ENCODE measurements at regions not wholly inside any gene's neighbourhood (a gene's known extent, or its start where the extent isn't known, plus 50 kb on each side); places are given as distances from the start of the nearest gene placed in this dataset.

- DNase-seq (ENCODE audit: insufficient read length, low spot score) (no peak), FAIRE-seq (no peak)
- TF ChIP-seq POLR2AphosphoS5 (IDR thresholded peaks at IDR 0.05; ENCODE audit: low read depth, low read length): no peak
- no peak for TF ChIP-seq SPI1 (IDR thresholded peaks at IDR 0.05; ENCODE audit: low read depth, low read length)
- no peak for TF ChIP-seq POLR2A (IDR thresholded peaks at IDR 0.05; ENCODE audit: low read depth, low read length)
- TF ChIP-seq TAF1 (IDR thresholded peaks at IDR 0.05; ENCODE audit: low read depth, low read length): no peak
- TF ChIP-seq PAX5 (IDR thresholded peaks at IDR 0.05; ENCODE audit: insufficient read depth, low read length, severe bottlenecking): no peak
Measured at GRCh38 chr13:26883613-26884257, 123.1 kb upstream of the GPR12 start.

DNA sequence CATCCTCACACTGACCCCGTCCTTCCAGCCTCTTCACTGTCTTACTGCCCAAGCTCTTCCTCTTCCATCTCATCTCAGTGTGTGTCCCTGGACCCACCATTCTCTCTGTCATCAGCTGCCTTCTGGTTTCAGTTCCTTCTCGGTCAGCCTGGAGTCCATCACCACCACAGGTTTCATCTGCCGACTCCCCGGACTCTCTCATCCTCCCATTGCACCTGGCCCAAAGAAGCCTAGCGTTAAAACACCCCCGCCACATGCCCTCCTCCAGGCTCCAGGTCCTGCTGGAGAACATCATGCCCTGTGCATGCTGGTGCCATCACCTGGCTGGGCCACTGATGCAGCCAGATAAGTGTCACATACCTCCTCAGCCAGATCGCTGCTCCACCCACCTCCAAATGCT lies 122.1 kb upstream of the GPR12 start:
- no peak for TF ChIP-seq POLR2AphosphoS5 (IDR thresholded peaks at IDR 0.05; ENCODE audit: low read depth, low read length)
- TF ChIP-seq POLR2A (IDR thresholded peaks at IDR 0.05; ENCODE audit: low read depth, low read length): no peak
- peak; percentile 42; the same call in 1 of the 2 replicates for TF ChIP-seq SPI1 (IDR thresholded peaks at IDR 0.05; ENCODE audit: low read depth, low read length)
- TF ChIP-seq TAF1 (IDR thresholded peaks at IDR 0.05; ENCODE audit: low read depth, low read length): no peak
- TF ChIP-seq POU2F2 (IDR thresholded peaks at IDR 0.05; ENCODE audit: low read depth, low read length): no peak
- TF ChIP-seq PAX5 (IDR thresholded peaks at IDR 0.05; ENCODE audit: insufficient read depth, low read length, severe bottlenecking): no peak
- no peak for FAIRE-seq
- no peak for DNase-seq (ENCODE audit: insufficient read length, low spot score)

GRCh38 chr13:26881154-26881553 lies 120.6 kb upstream of the GPR12 start:
- TF ChIP-seq POLR2AphosphoS5 (IDR thresholded peaks at IDR 0.05; ENCODE audit: low read depth, low read length) (no peak), POU2F2 (IDR thresholded peaks at IDR 0.05; ENCODE audit: low read depth, low read length) (no peak), POLR2A (IDR thresholded peaks at IDR 0.05; ENCODE audit: low read depth, low read length) (no peak), TAF1 (IDR thresholded peaks at IDR 0.05; ENCODE audit: low read depth, low read length) (no peak), PAX5 (IDR thresholded peaks at IDR 0.05; ENCODE audit: insufficient read depth, low read length, severe bottlenecking) (no peak), SPI1 (IDR thresholded peaks at IDR 0.05; ENCODE audit: low read depth, low read length) (no peak)

GRCh38 chr13:26880735-26881134 lies 120.1 kb upstream of the GPR12 start:
- no peak for FAIRE-seq
- TF ChIP-seq SPI1 (IDR thresholded peaks at IDR 0.05; ENCODE audit: low read depth, low read length): no peak
- no peak for TF ChIP-seq POLR2AphosphoS5 (IDR thresholded peaks at IDR 0.05; ENCODE audit: low read depth, low read length)
- no peak for TF ChIP-seq POLR2A (IDR thresholded peaks at IDR 0.05; ENCODE audit: low read depth, low read length)
- no peak for TF ChIP-seq POU2F2 (IDR thresholded peaks at IDR 0.05; ENCODE audit: low read depth, low read length)
- no peak for TF ChIP-seq TAF1 (IDR thresholded peaks at IDR 0.05; ENCODE audit: low read depth, low read length)
- no peak for TF ChIP-seq PAX5 (IDR thresholded peaks at IDR 0.05; ENCODE audit: insufficient read depth, low read length, severe bottlenecking)
- DNase-seq (ENCODE audit: insufficient read length, low spot score): no peak

More at GRCh38 chr13:26881154-26881553, 120.6 kb upstream of the GPR12 start:
- FAIRE-seq: no peak
- DNase-seq (ENCODE audit: insufficient read length, low spot score): no peak

GRCh38 chr13:26878438-26878837 lies 117.9 kb upstream of the GPR12 start:
- TF ChIP-seq POLR2A (IDR thresholded peaks at IDR 0.05; ENCODE audit: low read depth, low read length): no peak
- TF ChIP-seq SPI1 (IDR thresholded peaks at IDR 0.05; ENCODE audit: low read depth, low read length): no peak
- TF ChIP-seq TAF1 (IDR thresholded peaks at IDR 0.05; ENCODE audit: low read depth, low read length): no peak
- TF ChIP-seq PAX5 (IDR thresholded peaks at IDR 0.05; ENCODE audit: insufficient read depth, low read length, severe bottlenecking): no peak
- no peak for TF ChIP-seq POLR2AphosphoS5 (IDR thresholded peaks at IDR 0.05; ENCODE audit: low read depth, low read length)
- no peak for TF ChIP-seq POU2F2 (IDR thresholded peaks at IDR 0.05; ENCODE audit: low read depth, low read length)
- DNase-seq (ENCODE audit: insufficient read length, low spot score) (no peak), FAIRE-seq (no peak)

DNA sequence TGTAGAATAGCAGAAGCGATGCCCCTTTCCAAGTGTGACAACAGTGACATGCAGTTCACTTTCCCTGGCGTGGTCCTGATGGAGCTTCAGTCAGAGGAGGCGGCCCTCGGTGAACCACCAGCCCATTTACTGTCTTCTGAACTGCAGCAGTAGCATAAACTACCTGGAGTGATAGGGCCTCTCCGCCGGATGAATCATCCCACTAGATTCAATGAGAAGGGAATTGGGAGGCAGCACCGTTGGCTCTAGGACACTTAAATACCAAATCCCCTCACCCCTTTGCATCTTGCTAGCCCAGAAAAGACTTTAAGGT lies 112.8 kb upstream of the GPR12 start:
- no peak for FAIRE-seq
- TF ChIP-seq TAF1 (IDR thresholded peaks at IDR 0.05; ENCODE audit: low read depth, low read length) (no peak), POU2F2 (IDR thresholded peaks at IDR 0.05; ENCODE audit: low read depth, low read length) (no peak), POLR2A (IDR thresholded peaks at IDR 0.05; ENCODE audit: low read depth, low read length) (no peak), POLR2AphosphoS5 (IDR thresholded peaks at IDR 0.05; ENCODE audit: low read depth, low read length) (no peak), PAX5 (IDR thresholded peaks at IDR 0.05; ENCODE audit: insufficient read depth, low read length, severe bottlenecking) (no peak), SPI1 (IDR thresholded peaks at IDR 0.05; ENCODE audit: low read depth, low read length) (no peak)
- DNase-seq (ENCODE audit: insufficient read length, low spot score): no peak

- DNase-seq (ENCODE audit: insufficient read length, low spot score) (no peak), FAIRE-seq (no peak)
- TF ChIP-seq SPI1 (IDR thresholded peaks at IDR 0.05; ENCODE audit: low read depth, low read length) (no peak), POU2F2 (IDR thresholded peaks at IDR 0.05; ENCODE audit: low read depth, low read length) (no peak)
Measured at GRCh38 chr13:26872525-26873385, 112.2 kb upstream of the GPR12 start.

- DNase-seq (ENCODE audit: insufficient read length, low spot score): no peak
Measured at GRCh38 chr13:26867451-26868091, 107.0 kb upstream of the GPR12 start.

DNA sequence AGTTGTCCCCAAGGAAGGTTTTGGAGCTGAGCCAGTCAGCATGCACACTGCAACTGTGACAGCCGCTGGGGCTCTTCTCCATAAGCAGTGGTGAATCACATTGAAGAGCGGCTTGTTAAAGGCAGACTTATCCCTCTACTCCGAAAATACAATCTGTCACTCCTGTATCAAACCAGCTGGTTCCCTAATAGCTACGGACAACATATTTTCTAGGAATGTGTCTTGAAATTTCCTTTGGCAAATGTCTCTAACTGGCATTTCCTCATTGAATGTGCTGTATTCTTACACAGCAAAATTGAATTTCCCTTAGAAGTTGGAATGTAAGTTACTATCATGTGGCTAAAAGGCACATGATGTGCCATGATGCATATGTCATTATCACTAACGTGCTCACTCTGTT lies 104.0 kb upstream of the GPR12 start:
- no peak for DNase-seq (ENCODE audit: insufficient read length, low spot score)
- FAIRE-seq: no peak
- TF ChIP-seq POLR2A (IDR thresholded peaks at IDR 0.05; ENCODE audit: low read depth, low read length) (no peak), POLR2AphosphoS5 (IDR thresholded peaks at IDR 0.05; ENCODE audit: low read depth, low read length) (no peak), TAF1 (IDR thresholded peaks at IDR 0.05; ENCODE audit: low read depth, low read length) (no peak), POU2F2 (IDR thresholded peaks at IDR 0.05; ENCODE audit: low read depth, low read length) (no peak), SPI1 (IDR thresholded peaks at IDR 0.05; ENCODE audit: low read depth, low read length) (no peak), PAX5 (IDR thresholded peaks at IDR 0.05; ENCODE audit: insufficient read depth, low read length, severe bottlenecking) (no peak)

More at GRCh38 chr13:26867451-26868091, 107.0 kb upstream of the GPR12 start:
- no peak for TF ChIP-seq POU2F2 (IDR thresholded peaks at IDR 0.05; ENCODE audit: low read depth, low read length)
- no peak for TF ChIP-seq POLR2AphosphoS5 (IDR thresholded peaks at IDR 0.05; ENCODE audit: low read depth, low read length)
- no peak for TF ChIP-seq POLR2A (IDR thresholded peaks at IDR 0.05; ENCODE audit: low read depth, low read length)
- TF ChIP-seq SPI1 (IDR thresholded peaks at IDR 0.05; ENCODE audit: low read depth, low read length): no peak
- no peak for TF ChIP-seq TAF1 (IDR thresholded peaks at IDR 0.05; ENCODE audit: low read depth, low read length)
- FAIRE-seq: no peak
